Left kidney (tissue), 1 donor: ENCODE measurements at regions not wholly inside any gene's neighbourhood (a gene's known extent, or its start where the extent isn't known, plus 50 kb on each side); places are given as distances from the start of the nearest gene placed in this dataset.

Experiments
- DNase-seq: peaks from one replicate; pipeline ENCODE4 v3.0.0-alpha.2; 2013

- DNase-seq, result no peak
These were observed 201.5 kb downstream of the MDFIC start for GRCh38 chr7:115123441-115123840.

GRCh38 chr7:115122388-115122787 is 200.5 kb downstream of the MDFIC start:
- DNase-seq, result no peak

GRCh38 chr7:115117748-115118147 is 195.9 kb downstream of the MDFIC start:
- no peak for DNase-seq

- no peak for DNase-seq
These were observed 195.2 kb downstream of the MDFIC start for GRCh38 chr7:115116773-115117715.

- DNase-seq, result no peak
These were observed 191.9 kb downstream of the MDFIC start for GRCh38 chr7:115113776-115114175.

GRCh38 chr7:115113131-115113530 is 191.2 kb downstream of the MDFIC start:
- no peak for DNase-seq

- no peak for DNase-seq
These were observed 188.6 kb downstream of the MDFIC start for GRCh38 chr7:115110523-115110922.

- no peak for DNase-seq
These were observed 184.4 kb downstream of the MDFIC start for GRCh38 chr7:115106316-115106715.

- no peak for DNase-seq
These were observed 180.8 kb downstream of the MDFIC start for GRCh38 chr7:115102738-115103137.

- no peak for DNase-seq
These were observed 179.3 kb downstream of the MDFIC start for GRCh38 chr7:115101199-115101598.

- DNase-seq, result no peak
These were observed 178.0 kb downstream of the MDFIC start for GRCh38 chr7:115099906-115100305.

GRCh38 chr7:115097175-115097671 is 175.3 kb downstream of the MDFIC start:
- no peak for DNase-seq

GRCh38 chr7:115096262-115096661 is 174.4 kb downstream of the MDFIC start:
- no peak for DNase-seq

GRCh38 chr7:115094163-115094562 is 172.3 kb downstream of the MDFIC start:
- DNase-seq, result no peak

- DNase-seq, result no peak
These were observed 167.0 kb downstream of the MDFIC start for GRCh38 chr7:115088893-115089292.

- no peak for DNase-seq
These were observed 165.5 kb downstream of the MDFIC start for GRCh38 chr7:115087437-115087836.

- DNase-seq, result no peak
These were observed 164.4 kb downstream of the MDFIC start for GRCh38 chr7:115086146-115086841.

- DNase-seq, result no peak
These were observed 163.5 kb downstream of the MDFIC start for GRCh38 chr7:115085421-115085820.

GRCh38 chr7:115083935-115084334 is 162.0 kb downstream of the MDFIC start:
- DNase-seq, result no peak

- DNase-seq, result no peak
These were observed 159.9 kb downstream of the MDFIC start for GRCh38 chr7:115081772-115082171.

- DNase-seq, result no peak
These were observed 157.0 kb downstream of the MDFIC start for GRCh38 chr7:115078851-115079250.

GRCh38 chr7:115078386-115078785 is 156.5 kb downstream of the MDFIC start:
- DNase-seq, result no peak

- no peak for DNase-seq
These were observed 148.4 kb downstream of the MDFIC start for GRCh38 chr7:115070311-115070710.
